Posterior vena cava (tissue), 2 donors: ENCODE measurements at regions not wholly inside any gene's neighbourhood (a gene's known extent, or its start where the extent isn't known, plus 50 kb on each side); places are given as distances from the start of the nearest gene placed in this dataset.

Experiments used
- DNase-seq: peaks from one replicate; pipeline ENCODE4 v3.0.0-alpha.2; 2020; ENCODE audit warnings: low spot score
- intact Hi-C, 2 donors: fragments of 100-400 bp; cut with DNase I; formaldehyde crosslinking; loops; one replicate each; pipeline versions ENCODE4 v1.14.1 to v1.14.2; 2022 to 2023
- donor health status: DM: yes; HTN: yes; CAD: no.
- donor health status: DM: yes; HTN: yes; CAD: no.

DNA sequence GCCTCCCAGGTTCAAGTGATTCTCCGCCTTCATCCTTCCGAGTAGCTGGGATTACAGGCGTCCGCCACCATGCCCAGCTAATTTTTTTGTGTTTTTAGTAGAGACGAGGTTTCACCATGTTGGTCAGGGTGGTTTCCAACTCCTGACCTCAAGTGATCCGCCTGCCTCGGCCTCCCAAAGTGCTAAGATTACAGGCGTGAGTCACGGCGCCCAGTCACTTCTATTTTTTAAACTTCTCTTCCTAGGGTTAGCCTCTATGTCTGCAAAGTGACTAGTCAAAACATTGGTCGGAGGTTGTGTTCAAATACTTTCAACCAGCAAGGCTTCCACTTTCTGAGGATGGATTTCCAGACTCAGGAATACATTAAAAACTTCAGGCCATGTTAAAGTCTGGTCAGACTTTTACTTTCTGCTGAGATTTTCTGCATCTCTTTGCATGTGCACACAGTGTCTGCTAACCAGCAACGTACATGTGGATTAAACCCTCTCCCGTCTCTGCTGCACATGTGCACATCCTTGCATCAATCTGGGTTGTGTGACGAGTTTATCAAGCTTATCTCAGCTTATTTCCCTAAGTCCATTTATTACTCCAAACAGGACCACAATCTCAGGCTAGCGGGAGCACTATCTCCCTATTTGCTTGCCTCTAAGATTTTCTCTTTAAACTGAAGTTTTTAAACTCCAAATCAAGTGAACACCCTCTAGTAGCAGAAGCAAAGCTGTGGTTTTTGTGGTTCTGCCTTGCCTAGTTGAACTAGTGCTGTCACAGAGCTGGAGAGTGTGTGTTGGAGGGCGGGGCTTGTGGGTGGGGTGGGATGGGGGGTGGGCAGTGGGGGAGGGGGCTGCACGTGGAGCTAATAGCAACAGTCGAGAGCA is 525.2 kb upstream of the GOT2 start:
- no peak for DNase-seq
- intact Hi-C loops: no loop called here

DNA sequence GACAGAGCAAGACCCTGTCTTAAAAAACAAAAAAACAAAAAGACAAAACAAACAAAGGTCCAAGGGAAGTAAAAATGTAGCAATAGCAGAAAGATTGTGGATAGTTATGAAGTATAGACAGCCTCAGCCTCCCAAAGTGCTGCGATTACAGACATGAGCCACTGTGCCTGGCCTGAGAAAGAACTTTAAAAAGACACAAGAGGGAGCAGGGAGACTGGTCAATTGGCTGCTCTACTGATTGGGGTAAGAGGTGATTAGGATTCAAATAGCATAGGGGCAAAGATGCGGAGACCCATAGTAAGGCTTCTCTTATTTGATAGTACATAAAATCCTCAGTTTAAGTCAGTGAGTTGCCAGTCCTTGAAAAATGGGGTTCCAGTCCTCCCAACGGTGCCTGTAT is 518.2 kb upstream of the GOT2 start:
- intact Hi-C loops: no loop called here
- DNase-seq: no peak

DNA sequence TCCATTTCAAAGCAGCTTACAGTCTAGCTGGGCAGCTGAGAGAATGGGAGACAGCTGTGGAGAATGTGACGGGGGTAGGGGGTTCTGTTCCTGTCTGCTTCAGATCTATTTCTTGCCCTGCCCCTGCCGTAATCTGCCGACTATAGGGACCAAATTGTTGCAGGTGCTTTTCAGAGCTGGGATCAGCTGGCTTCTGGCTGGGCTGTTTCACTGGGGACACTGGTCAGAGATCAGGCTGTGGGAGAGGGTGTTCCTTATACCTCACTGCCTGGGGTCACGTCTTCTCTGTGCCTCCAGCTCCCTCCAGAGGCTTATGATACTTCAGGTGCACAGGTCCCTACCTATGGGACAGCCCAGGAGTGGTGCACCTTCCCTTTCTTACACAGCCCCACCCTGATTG is 514.9 kb upstream of the GOT2 start:
- intact Hi-C loops: no loop called here
- no peak for DNase-seq

DNA sequence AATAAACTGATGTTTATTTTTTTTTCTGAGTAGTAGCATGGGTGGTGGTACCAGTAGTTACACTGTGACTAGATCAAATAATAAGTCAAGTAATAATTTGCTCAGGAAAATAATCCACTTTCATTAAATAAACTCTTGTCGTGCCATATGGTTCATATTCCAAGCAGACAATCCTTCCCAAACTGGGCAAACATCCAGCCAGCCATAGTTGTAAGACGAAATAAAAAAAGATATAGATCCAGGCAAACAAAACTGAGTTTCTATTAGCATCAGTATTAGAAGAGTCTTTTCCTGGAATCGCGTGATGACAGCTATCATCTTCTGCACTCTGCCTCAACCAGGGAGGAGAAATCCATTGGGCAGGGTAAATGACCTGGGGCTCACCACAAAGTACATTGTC is 508.4 kb upstream of the GOT2 start:
- DNase-seq: no peak

DNA sequence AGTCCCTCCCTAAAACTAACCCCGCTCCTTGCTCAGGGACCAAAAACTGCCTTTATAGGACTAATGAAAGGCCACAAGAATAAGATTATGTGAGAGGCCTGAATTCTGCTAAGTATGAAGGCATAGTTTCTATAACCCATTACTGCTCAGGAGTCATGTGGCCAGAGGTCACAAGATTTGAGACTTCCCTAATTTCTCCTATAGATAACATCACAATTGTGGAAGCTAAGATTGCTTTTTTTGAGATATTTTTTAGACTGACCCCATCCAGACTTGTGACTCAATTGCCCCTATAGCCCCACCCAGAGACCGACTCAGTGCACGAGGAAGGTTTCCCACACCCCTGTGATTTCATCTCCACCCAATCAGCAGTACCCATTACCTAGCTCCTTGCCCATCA is 504.1 kb upstream of the GOT2 start:
- DNase-seq: no peak
- intact Hi-C loops: loop anchor here in 1 of 2 donors (5.0 kb wide), 1 partner anchor 831 kb away; no protein-coding TSS in a partner anchor

More for the DNA sequence above, 508.4 kb upstream of the GOT2 start:
- intact Hi-C loops: no loop called here

DNA sequence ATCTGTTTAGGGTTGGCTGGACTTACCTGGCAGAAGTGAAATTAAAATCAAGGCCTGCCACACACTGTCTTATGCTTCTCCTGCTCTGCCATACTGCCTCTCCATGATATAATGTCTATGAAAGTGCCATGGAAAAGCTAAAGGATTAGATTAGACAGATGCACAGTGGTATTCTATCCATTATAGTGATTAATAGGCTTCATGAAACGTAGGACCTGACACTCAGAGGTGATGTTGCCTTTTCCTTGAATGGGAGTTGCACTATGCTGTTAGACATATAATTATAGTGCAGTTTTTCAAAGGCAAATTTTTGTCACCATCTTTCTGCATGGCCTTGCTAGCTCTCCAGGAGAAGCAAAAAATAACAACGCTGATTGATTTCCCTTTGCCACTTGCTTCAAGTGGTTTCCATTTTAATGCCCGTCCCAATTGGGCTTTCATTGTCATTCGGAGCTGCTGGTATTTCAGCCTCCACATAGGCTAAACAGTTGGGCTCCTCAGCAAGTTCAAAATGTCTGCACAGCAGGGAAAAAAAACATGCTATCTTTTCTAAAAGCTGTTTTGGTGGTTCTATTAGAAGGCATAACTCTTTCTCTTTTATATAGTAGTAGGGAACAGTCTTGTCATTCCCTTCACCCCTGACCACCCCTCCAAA is 502.8 kb upstream of the GOT2 start:
- intact Hi-C loops: loop anchor here in 1 of 2 donors (5.0 kb wide), 1 partner anchor 830 kb away; no protein-coding TSS in a partner anchor
- DNase-seq: no peak

DNA sequence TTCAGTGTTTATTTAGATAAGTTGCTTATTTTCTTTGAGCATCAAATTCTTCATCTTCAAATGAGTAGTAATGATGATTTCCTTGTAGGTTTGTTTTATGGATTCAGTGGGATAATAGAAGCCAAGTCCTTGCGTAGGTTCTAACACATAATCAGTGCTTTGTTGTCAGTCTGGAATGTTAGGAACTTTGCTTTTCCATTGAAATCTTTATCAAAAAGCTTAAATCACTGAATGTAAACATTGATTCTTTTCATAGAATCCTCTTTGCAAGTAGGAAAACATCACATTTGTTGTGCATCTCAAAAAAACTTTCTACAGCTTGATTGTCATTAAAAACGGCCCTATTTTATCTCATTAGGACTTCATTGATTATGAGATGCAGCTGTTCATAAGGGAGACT is 490.3 kb upstream of the GOT2 start:
- DNase-seq: no peak

DNA sequence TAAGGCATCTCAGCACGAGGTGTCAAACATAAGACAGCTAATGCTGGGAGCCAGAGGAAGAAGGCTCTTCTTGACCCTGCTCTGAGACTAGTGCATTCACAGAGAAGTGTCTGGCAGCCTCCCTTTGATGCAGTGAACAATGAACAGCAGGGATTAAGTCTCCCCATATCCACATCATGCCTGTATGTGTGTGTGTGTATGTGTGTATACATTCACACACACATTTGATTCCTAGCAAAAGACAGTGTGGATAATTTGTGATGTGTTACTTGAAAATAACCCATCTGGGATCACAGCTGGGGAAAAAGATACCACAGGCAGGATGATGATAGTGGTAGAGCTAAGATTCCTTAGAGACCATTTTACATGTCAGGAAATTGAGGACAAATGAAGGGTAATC is 485.9 kb upstream of the GOT2 start:
- intact Hi-C loops: no loop called here
- no peak for DNase-seq

More for the DNA sequence above, 490.3 kb upstream of the GOT2 start:
- intact Hi-C loops: no loop called here

DNA sequence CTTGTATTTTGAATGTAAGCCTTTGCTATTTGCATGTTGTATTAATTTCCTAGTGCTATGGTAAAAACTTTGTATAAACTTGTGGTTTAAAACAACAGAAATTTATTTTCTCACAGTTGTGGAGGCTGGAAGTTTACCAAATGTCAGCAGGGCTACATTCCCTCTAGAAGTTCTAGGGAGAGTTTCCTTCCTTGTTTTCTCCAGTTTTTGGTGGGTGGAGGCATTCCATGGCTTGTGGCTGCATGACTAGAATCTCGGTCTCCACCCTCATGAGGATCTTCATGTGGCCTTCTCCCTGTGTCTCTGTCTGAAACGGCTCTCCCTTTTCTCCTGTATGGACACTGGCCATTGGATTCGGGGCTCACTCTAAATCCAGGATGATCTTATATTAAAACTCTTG is 482.2 kb upstream of the GOT2 start:
- no peak for DNase-seq

DNA sequence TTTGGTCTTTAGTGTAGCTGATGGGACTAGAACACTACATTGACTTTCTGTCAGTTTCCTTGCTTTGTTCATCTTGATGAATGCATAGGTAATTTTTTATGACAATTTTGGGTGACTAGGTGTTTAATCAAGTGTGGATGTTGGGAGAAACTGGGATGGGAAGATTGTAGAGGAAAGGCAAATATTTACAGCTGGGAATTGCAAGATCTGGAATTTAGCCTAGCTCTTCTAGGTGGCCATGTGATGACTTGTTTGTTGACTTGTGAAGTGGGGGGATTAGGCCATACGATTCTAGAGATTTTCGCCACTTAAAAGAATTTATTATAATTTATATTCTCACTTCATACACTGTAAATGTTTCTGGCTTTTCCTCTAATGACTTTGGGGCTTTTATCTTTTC is 480.3 kb upstream of the GOT2 start:
- intact Hi-C loops: no loop called here
- DNase-seq: no peak

More for the DNA sequence above, 482.2 kb upstream of the GOT2 start:
- intact Hi-C loops: no loop called here

DNA sequence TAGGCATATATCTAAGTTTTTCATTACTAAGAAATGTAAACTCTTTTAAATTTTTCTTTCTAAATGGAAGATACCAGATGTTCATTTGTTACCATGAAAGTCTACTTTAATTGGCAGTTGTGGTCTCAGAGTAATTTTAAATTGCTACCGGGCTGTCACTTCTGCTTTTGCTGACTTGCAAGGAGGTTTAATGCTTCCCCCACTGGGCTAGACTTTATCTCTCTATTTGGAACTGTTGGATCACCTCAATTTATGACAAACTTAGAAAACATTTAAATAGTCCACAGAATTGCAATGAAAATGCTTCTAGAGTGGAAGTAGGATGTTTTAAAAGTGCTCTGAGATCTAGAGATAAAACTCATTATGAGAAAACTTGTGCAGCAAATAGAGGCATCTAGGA is 479.8 kb upstream of the GOT2 start:
- no peak for DNase-seq
- intact Hi-C loops: no loop called here

DNA sequence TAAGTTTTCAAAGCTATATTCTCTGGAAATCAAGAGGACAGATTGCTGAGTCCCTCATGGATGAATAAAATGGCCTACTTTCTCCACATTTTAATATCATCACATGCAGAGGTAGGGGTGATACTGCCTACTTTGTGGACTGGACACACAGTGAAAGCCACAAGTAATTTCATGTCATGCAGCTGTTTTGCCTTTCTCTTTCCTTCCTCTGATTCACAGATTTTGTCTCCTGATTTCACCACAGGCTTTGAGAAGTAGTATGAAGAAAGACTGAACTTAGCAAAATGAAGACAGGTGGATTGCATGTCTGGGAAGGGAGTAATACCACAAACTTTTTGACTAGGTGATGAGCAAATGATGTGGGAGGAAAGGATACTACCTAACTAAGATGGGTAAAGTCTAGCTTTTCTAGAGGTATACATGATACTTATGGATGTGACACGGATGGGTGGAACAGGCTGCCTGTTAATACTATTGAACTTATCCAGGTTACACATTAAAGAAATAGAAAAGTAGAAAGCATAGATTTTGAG is 478.4 kb upstream of the GOT2 start:
- DNase-seq: no peak
- intact Hi-C loops: no loop called here

DNA sequence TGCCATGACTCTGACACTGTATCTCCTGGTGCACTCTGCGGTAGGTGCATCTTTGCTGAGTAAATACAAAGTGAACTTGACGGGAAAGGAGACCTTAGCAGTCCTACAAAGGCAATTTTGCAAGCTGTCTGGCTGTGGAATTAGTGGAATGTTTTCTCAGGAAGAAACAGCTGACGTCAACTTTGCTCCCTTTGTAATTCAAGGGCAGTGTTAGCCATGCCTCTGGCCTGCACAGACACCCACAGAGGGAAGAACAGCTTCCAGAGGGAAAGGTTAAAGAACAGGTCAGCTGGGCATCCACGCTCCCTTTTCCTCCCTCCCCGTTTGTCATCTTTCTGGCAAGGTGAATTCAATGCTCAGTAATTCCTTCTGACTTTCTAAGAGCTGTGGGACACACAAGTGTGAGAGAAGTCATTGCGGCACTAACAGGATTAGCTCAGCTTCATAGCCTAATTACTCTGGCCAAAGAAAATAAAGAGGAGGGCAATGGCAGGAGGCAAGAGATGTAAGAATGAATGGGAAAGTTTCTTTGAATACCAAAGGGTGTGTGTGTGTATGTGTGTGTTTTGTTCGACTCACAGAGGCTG is 476.9 kb upstream of the GOT2 start:
- no peak for DNase-seq
- intact Hi-C loops: no loop called here

DNA sequence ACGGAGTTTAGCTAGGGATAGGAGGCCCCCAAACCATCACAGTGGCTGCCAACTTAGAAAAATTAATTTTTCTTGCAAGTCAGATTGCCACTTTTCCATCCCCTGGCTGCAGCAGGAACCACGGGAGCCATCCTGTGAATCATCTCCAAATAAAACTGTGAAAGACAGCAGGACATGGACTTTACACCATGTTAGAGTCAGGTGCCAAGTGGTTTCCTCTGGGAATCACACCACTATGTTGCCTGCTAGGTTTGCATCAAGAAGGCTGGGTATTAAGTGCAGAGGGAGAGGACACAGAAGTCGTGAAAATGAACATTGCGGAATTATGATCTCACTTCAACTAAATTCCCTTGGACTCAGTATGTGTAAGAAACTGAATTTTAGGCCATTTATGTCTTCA is 471.3 kb upstream of the GOT2 start:
- no peak for DNase-seq
- intact Hi-C loops: no loop called here

DNA sequence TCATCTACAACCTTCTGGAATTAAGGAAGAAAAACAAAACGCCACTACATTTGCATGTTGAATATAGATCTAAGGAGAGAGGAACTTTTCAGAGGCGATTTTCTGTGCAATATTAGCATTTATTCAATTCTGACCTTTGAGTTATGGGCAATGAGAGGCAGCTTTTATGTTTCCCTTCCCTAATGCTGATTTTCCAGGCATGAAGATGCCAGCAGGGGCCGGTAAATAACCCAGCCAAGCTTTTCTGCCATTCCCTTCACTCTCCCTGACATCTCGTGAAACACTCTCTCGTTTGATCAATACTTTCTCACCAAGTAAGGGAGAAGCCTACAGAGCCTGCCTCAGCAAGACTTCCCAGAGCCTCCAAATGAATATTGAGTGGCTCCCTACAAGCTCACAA is 470.5 kb upstream of the GOT2 start:
- intact Hi-C loops: no loop called here
- DNase-seq: no peak

DNA sequence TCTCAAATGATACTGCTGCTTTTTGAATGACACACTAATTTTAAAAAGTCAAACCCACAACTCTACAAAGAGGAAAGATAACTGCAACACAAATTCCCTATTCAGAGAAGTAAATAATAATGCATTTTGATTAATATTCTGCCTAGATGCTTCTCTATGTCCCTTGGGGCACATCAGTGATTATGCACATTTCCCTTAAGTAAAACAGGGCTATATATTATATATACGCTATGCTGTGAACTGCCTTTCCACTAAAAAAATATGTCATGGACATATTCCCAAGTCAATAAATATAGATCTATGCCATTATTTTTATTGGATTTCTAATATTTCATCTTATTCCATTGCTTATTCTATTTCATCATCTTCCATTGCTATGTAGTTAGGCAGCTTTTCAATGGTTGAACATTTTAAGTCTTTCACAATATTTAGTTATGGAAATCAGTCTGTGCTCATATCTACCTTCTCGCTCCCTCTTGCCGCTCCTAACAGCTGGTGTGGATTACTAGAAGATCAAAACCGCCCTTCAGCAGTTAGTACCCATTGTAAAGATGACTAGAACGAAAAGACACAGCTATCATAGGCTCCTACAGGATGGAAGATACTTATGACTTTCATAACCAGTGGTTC is 468.2 kb upstream of the GOT2 start:
- intact Hi-C loops: no loop called here
- DNase-seq: no peak

DNA sequence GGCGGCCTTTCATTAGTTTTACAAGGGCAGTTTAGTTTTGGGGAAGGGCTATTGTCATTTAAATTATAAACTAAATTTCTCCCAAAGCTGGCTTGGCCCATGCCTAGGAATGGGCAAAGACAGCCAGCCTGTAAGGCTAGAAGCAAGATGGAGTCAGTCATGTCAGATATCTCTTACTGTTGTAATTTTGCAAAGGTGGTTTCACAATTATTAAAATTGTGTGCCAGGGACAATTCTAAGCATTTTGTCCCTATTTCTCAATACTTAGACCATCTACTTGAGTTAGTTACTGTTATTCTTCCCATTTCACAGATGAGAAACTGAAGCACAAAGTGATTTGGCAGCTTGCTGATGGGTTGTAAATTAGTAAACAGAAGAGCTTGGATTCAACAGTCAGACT is 467.7 kb upstream of the GOT2 start:
- intact Hi-C loops: no loop called here
- no peak for DNase-seq

DNA sequence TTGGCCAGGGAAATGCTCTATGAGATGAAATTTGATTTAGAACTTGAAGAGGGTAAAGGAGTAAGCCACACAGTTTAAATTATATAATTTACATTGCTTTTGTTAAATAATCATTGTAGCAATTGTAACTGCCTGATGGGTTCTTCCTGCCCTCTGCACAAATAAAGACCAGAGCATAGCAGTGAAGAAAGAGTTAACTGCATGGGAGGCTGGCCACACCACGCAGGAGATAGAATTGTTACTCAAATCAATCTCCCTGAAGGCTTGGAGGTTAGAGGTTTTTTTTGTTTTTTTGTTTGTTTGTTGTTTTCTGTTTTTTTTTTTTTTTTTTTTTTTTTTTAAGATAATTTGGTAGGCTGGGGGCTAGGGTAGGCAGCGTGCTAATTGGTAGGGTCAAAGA is 467.0 kb upstream of the GOT2 start:
- intact Hi-C loops: no loop called here
- no peak for DNase-seq

DNA sequence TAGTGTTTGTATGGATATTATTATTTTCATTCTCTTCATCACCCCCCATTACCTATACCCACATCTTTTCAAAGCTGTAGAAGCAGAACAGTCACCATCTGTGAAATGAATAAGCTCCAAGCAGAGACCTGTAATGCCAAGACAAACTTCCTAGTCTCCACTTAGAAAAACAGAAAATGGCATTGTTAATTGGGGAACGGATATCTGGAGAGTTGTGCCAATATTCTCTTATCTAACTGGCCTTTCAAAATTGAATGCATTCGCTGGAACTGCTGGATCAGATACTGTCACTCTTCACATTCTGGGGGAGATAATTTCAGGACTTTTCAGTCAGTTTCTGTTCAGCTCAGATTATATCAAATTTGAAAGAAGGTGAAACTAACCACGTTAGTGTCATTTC is 464.4 kb upstream of the GOT2 start:
- intact Hi-C loops: no loop called here
- DNase-seq: no peak

DNA sequence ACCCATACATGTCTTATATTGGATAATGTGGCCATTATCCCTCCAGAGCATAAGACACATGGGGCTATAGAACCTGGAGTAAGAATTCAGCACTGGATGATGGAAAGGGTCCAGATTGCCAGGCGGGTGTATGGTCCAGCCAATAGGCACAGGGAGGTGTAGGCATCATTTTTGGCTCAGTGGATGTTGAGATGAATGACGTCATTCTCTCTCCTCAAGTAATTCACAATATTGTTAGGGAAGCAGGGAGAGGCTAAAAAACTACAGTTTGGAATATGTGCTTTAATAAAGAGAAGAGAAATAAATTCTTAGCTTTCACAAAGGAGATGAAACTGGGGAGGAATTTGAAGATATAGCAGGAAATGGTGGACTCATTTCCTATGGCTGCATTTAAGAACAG is 461.1 kb upstream of the GOT2 start:
- no peak for DNase-seq
- intact Hi-C loops: no loop called here
